Coronary artery (tissue), 2 donors: ENCODE measurements at regions not wholly inside any gene's neighbourhood (a gene's known extent, or its start where the extent isn't known, plus 50 kb on each side); places are given as distances from the start of the nearest gene placed in this dataset.

Experiments used
- DNase-seq: peaks from one replicate; pipeline ENCODE4 v3.0.0-alpha.2; 2017; ENCODE audit warnings: low spot score
- H3K27ac ChIP-seq, 2 donors: fragments of 200-600 bp; sonication (generic); one replicate each; pipeline ENCODE4 v1.5.1; 2016 to 2019
- H3K4me3 ChIP-seq: fragments of 200-600 bp; sonication (generic); 2 replicates; pipeline ENCODE4 v1.5.1; 2016; ENCODE audit warnings: mild to moderate bottlenecking, moderate library complexity
- CTCF ChIP-seq: fragments of 200-600 bp; sonication (generic); IDR thresholded peaks from one replicate; pipeline ENCODE4 v1.5.1; 2019; ENCODE audit warnings: antibody characterized with exemption

- no peak for DNase-seq
- TF ChIP-seq CTCF, result no peak
- Histone ChIP-seq H3K27ac (no peak overlapping the region), H3K4me3 (no peak overlapping the region)
These were observed 398.4 kb upstream of the NOVA1 start for GRCh38 chr14:26996246-26996645.

GRCh38 chr14:27002179-27002578 is 404.3 kb upstream of the NOVA1 start:
- Histone ChIP-seq H3K4me3 (no peak overlapping the region), H3K27ac (no peak overlapping the region)
- DNase-seq, result no peak
- TF ChIP-seq CTCF, result no peak

GRCh38 chr14:27006570-27006969 is 408.7 kb upstream of the NOVA1 start:
- no peak overlapping the region for H3K27ac ChIP-seq
- no peak for TF ChIP-seq CTCF

GRCh38 chr14:27008187-27008586 is 410.4 kb upstream of the NOVA1 start:
- TF ChIP-seq CTCF, result no peak
- no peak for DNase-seq
- no peak overlapping the region for H3K4me3 ChIP-seq
- H3K27ac ChIP-seq, result no peak overlapping the region

More at GRCh38 chr14:27006570-27006969, 408.7 kb upstream of the NOVA1 start:
- no peak overlapping the region for H3K4me3 ChIP-seq
- DNase-seq, result no peak

- DNase-seq, result no peak
- Histone ChIP-seq H3K27ac (no peak overlapping the region), H3K4me3 (no peak overlapping the region)
- no peak for TF ChIP-seq CTCF
These were observed 414.8 kb upstream of the NOVA1 start for GRCh38 chr14:27012641-27013040.

GRCh38 chr14:27013678-27014077 is 415.8 kb upstream of the NOVA1 start:
- no peak for TF ChIP-seq CTCF
- no peak overlapping the region for H3K27ac ChIP-seq
- no peak overlapping the region for H3K4me3 ChIP-seq
- no peak for DNase-seq

- no peak for TF ChIP-seq CTCF
- Histone ChIP-seq H3K27ac (no peak overlapping the region), H3K4me3 (no peak overlapping the region)
- no peak for DNase-seq
These were observed 417.2 kb upstream of the NOVA1 start for GRCh38 chr14:27015065-27015464.
